HG02973 (cell line): ENCODE measurements at regions not wholly inside any gene's neighbourhood (a gene's known extent, or its start where the extent isn't known, plus 50 kb on each side); places are given as distances from the start of the nearest gene placed in this dataset.

Experiments
- ATAC-seq: cut with Tn5 transposase; IDR thresholded peaks from one replicate; pipeline ENCODE4 v1.9.1; 2021; ENCODE audit warnings: moderate library complexity; ENCODE audit not compliant: unreplicated experiment

DNA sequence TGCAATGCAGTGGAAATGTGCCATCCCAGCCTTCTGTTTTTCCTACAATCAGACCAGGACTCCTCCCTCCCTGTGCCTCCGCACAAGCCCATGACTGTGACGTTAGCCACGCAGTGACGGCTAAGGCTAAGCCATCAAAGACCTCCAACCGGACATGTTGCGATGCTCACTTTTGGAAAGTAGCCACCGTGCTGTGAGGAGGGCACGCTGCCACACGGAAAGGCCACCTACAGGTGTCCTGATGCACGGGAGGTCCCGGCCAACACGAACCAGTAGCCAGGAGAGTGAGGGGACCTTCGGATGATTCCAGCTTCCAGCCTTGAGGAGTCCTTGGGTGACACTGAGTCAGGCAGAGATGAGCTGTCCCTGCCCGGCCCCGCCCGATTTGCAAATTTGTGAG lies 53.9 kb downstream of the FOXL1 start:
- ATAC-seq = no peak

DNA sequence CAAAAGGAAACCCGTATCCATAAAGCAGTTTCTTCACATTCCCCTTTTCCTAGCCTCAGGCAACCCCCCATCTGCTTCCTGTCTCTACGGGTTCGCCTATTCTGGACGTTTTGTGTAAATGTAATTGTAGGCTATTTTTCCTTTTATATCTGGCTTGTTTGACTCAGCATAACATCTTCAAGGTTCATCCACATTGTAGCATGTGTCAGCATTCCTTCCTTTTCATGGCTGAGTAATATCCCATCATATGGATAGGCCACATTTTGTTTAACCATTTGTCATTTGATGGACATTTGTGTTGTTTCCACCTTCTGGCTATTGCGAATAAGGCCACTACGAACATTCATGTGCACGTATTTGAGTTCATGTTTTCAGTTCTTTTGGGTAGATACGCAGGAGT lies 54.6 kb downstream of the FOXL1 start:
- ATAC-seq = no peak

- ATAC-seq = no peak
Measured at GRCh38 chr16:86634292-86634691, 55.9 kb downstream of the FOXL1 start.

DNA sequence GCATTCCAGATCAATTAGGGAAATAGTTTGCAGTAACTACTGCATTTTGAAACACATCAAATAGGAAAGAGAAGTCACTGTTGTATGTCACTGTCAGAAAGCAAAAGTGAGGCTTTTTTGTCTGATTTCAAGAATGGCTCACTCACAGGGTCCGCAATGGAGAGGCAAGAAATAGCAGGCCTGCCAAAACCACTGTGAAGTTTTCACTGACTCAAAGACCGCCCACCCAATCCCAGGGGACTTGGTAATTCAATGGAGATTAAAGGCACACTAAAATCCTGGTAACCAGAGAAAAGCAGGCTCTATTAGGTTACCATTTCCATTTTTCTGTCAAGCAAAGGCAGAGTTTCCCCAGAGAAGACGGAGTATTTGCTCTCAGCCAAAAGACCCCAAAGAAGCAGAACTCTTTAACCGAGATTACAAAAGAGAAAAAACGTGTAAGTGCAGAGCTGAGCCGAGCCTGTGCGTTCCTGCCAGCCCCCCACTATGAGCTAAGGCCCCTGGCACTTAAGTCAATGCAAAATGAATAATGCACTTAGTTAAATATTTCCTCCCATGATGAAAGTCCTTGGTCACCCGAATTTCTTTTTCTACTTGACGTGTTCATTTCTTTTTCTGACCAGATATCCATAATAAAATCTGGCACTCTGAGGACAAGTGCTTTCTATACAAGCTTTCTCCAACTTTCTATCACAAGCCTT lies 57.0 kb downstream of the FOXL1 start:
- no peak for ATAC-seq

- no peak for ATAC-seq
Measured at GRCh38 chr16:86635926-86636325, 57.6 kb downstream of the FOXL1 start.

DNA sequence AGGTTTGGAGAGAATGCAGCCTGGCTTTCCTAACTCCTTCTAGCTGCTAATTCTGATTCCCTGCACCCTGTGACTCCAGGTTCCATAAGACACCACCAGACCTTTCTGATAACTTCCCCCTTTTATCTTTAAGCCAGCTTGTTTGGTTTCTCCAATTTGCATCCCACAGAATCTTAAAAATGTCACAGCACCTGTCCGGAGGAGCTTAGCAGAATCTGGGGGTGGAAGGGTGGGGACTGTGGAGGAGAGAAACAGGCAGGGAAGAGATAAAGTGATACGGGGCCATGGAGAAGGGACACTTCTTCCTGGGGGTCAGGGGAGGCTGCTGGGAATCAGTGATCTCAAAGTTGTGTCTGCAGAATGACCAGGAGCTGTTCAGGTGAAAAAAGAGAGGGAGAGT lies 59.4 kb downstream of the FOXL1 start:
- no peak for ATAC-seq

DNA sequence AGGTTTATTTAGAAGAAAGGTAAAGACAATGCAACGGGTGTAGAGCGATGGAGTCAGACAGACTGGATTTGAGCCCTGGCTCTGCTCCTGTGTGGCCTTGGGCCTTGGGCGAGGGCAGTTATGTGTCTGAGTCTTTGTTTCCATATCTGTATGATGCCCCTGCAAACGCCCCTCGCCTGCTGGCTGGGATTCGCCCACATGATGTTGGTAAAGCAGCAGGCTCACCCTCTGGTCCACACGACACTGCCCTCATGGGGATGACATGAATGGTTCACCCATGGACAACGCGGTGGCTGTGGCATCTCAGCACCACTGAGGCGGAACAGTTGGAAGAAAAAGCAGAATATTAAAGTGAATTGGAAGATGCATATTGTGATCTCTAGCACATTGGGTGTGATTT lies 60.3 kb downstream of the FOXL1 start:
- no peak for ATAC-seq

DNA sequence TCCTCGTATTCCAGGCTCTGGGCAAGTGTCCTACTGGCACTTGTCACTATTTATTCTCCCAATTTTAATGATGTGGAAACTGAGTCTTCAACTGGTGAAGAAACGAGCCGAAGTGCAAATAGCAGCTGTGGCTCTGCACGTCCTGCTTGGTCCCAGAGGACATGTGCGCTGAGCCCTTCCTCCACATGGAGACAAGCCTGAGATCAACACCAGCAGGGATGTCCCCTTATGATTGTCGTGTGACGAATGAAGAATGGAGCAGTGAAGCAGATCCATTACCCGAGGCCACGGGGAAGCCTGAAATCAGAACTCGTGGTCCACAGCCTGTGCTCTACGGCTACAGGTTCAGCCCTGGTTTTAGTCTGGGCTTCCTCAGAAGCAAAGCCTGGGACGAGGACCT lies 61.0 kb downstream of the FOXL1 start:
- ATAC-seq = no peak

DNA sequence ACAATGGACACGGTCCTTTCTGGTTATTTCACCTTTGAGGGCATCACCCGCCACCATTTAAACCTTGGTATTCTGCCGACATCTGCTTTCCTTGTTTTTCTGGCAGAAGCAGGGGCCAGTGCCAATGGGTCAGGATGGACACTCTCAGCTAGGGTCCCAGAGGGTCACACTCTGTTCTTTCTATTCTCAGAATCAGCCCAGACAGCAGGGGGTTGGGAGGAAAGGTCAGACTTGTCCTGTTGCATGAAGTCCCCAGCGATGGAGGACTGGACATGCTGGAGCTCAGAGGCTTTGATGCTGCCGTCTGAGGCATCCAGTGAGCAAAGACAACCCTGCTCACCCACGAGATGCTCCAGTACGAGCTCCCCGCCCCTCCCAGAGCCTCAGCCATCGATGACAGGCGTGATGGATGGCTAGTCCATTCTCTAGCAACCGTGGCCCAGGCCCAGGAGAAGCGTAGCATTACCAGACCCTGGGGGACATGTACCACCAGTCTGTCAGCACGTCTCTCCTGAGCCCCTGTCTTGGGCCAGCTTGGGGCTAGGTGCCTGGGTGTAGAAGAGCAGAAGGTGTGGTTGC lies 62.0 kb downstream of the FOXL1 start:
- no peak for ATAC-seq

DNA sequence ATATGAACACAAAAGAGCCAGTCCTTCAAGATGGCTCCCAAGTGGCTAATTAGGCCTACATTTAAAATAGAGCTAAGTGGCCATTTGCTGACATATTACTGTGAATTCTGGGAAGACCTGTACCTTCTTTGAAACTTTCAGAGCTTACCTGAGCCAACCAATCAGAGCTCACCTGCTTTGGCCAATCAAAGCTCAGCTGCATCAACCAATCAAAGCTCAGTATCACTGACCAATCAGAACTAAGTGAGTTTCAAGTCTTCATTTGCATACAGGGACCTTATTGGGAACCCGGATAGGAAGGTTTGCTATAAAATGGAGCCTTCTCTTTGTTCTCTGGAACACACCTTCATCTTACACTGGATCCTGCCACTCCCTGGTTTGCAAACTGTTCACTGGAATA lies 63.7 kb downstream of the FOXL1 start:
- ATAC-seq = no peak

GRCh38 chr16:86643671-86644070 lies 65.3 kb downstream of the FOXL1 start:
- ATAC-seq = no peak

DNA sequence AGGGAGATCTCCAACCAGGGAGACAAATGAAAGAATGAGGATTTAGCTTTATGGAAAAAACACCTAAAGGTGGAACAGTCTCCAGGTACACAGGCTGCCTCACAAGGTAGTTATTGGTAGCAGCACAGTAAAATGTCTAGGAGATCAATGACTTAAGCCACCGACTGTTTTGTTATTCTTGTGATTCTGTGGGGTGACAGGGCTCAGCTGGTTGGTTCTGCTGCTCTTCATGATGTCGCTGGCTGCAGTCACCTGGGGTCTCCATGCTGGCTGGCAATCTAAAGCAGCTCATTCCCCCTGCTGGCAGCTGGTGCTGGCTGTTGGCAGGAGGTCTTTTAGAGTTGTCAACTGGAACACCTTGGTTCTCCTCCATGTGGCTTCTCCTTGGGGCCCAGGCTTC lies 69.2 kb downstream of the FOXL1 start:
- no peak for ATAC-seq

DNA sequence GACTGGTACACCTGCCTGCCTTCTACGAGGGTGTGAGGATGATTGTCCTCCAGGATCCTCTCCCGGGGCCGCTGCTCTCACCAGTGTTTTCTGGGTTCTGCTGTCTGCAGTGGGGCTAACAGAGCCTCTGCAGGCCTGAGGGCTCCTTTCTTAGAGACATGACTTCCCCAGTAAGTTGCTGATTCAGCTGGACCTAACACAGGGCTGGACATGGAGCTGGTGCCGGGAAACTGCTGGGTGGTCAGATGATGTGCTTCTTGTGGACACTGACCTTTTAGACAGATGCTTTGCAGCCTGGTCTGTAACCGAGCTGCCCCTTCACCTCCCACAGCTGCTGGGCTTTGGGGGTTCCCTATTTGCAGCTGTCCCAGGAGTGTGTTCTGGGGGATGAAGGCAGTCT lies 71.5 kb downstream of the FOXL1 start:
- ATAC-seq = no peak

- no peak for ATAC-seq
Measured at GRCh38 chr16:86651013-86651627, 72.8 kb downstream of the FOXL1 start.

- ATAC-seq = no peak
Measured at GRCh38 chr16:86651823-86652222, 73.5 kb downstream of the FOXL1 start.

DNA sequence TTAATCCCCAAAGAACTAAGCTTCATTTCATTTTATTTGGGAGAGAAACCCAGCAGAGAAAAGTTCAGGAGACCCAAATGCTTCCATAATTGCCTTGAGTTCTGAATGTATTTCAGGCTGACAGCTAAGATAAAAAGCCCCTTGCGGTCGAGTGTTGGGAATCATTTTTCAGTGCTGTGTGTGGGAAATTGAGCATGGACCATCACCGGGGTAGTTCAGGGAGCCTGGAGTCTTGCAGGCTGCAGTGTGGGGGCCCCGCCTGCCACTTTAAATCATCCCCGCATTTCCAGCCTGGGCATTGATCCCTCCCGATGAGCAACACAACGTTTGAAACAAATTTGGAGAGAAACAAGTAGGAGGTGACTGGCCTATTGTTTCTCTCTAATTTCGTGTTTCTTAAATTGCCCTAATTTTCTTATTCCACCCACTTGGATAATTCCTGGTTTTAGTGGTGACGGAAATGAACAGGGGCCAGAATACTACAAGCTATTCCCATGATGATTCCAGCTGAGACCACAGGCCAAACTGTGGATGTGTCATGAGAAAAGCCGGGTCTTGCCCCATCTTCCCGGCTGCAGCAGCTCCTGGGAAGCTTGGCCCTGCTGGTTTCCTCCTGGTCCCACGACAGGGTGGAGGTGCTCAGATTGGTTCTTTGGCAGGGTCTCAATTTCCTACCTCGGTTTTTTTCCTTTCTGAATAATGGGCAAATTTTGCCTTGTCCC lies 75.1 kb downstream of the FOXL1 start:
- no peak for ATAC-seq

GRCh38 chr16:86657972-86658371 lies 79.6 kb downstream of the FOXL1 start:
- ATAC-seq = no peak

DNA sequence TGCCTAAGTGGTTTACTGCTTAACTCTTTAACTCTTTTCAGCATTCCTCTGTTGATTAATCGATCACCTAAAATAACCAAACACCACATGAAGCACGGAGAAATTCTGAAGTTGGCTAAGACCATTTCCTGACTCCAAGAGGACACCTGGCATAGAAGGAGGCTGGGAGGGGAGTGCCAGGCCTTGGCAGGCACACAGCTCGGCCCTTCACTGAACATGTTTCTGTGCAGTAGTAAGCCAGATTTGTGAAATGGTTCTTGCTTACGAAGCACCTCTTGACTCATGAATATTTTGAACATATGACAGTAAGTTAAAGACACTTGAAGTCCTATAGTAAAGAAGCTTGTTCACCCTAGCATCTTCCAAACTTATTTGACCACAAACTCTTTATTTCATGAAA lies 82.3 kb downstream of the FOXL1 start:
- no peak for ATAC-seq

GRCh38 chr16:86661706-86662105 lies 83.4 kb downstream of the FOXL1 start:
- no peak for ATAC-seq

- ATAC-seq = no peak
Measured at GRCh38 chr16:86662195-86662594, 83.8 kb downstream of the FOXL1 start.

- no peak for ATAC-seq
Measured at GRCh38 chr16:86662740-86663139, 84.4 kb downstream of the FOXL1 start.
